GM23338 (cell line): ENCODE measurements at regions not wholly inside any gene's neighbourhood (a gene's known extent, or its start where the extent isn't known, plus 50 kb on each side); places are given as distances from the start of the nearest gene placed in this dataset.

ENCODE experiments used
- CREB1 ChIP-seq: fragments of 250-450 bp; sonication (Bioruptor Pico); IDR thresholded peaks from 2 replicates; pipeline ENCODE4 v1.5.0; 2020; ENCODE audit warnings: low read depth, mild to moderate bottlenecking, moderate library complexity
- EZH2 ChIP-seq: fragments of 200-600 bp; sonication (generic); IDR thresholded peaks from one replicate; pipeline ENCODE4 v1.8.0; 2017; ENCODE audit warnings: antibody characterized with exemption, mild to moderate bottlenecking, low read depth; ENCODE audit not compliant: unreplicated experiment
- EZH2phosphoT487 ChIP-seq: fragments of 200-600 bp; sonication (generic); IDR thresholded peaks from one replicate; pipeline ENCODE4 v1.8.1; 2018; ENCODE audit warnings: antibody characterized with exemption; ENCODE audit not compliant: unreplicated experiment
- JUNB ChIP-seq: IDR thresholded peaks from one replicate; pipeline ENCODE4 v1.6.1; 2016; ENCODE audit warnings: antibody characterized with exemption; ENCODE audit not compliant: unreplicated experiment
- NANOG ChIP-seq: IDR thresholded peaks from 2 replicates; pipeline ENCODE4 v1.6.1; 2016; ENCODE audit warnings: antibody characterized with exemption, borderline replicate concordance
- POLR2AphosphoS5 ChIP-seq: IDR thresholded peaks from 2 replicates; pipeline ENCODE4 v1.6.1; 2016; ENCODE audit warnings: antibody characterized with exemption, low read depth
- STAT1 ChIP-seq: IDR thresholded peaks from one replicate; pipeline ENCODE4 v1.6.1; 2016; ENCODE audit warnings: antibody characterized with exemption; ENCODE audit not compliant: unreplicated experiment
- ZNF331 ChIP-seq: fragments of 250-450 bp; sonication (Bioruptor Pico); IDR thresholded peaks from 2 replicates; pipeline ENCODE4 v1.5.0; 2020; ENCODE audit warnings: low read depth, mild to moderate bottlenecking, moderate library complexity
- TF ChIP-seq, protein P1 (sequence below): fragments of 250-450 bp; sonication (Bioruptor Pico); IDR thresholded peaks from 2 replicates; pipeline ENCODE4 v1.5.0; 2020; ENCODE audit warnings: mild to moderate bottlenecking, moderate library complexity
- TF ChIP-seq, protein P2 (sequence below): IDR thresholded peaks from 2 replicates; pipeline ENCODE4 v1.6.1; 2016; ENCODE audit warnings: antibody characterized with exemption
- TF ChIP-seq, protein P3 (sequence below): IDR thresholded peaks from one replicate; pipeline ENCODE4 v1.6.1; 2018; ENCODE audit warnings: antibody characterized with exemption; ENCODE audit not compliant: unreplicated experiment

DNA sequence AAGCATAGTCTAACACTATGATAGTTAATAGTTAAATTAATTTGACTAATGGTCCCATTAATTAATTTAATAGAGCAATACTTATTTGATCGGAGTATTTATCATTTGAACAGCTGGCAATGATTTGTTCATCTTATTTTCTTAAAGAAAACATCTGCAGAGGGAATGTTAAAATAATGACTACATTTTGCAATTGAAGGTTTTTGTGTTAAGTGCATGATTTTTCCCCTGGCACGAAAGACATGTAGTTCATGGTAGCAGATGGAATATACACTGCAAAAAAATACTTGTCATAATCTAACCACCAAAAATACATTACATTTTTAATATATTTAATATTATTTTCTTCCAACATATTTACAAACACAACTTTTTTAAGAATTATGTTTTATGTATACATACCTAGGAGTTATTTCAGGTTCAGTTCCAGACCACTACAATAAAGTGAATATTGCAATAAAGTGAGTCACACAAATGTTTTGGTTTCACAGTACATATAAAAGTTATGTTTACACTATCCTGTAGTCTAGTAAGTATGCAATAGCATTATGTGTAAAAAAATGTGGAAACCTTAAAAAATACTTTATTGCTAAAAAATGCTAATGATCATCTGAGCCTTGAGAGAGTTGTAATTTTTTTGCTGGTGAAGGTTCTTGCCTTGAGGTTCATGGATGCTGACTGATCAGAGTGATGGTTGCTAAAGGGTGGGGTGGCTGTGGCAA is 292.6 kb upstream of the DAB2 start (continued):
- TF ChIP-seq, protein P1, sequence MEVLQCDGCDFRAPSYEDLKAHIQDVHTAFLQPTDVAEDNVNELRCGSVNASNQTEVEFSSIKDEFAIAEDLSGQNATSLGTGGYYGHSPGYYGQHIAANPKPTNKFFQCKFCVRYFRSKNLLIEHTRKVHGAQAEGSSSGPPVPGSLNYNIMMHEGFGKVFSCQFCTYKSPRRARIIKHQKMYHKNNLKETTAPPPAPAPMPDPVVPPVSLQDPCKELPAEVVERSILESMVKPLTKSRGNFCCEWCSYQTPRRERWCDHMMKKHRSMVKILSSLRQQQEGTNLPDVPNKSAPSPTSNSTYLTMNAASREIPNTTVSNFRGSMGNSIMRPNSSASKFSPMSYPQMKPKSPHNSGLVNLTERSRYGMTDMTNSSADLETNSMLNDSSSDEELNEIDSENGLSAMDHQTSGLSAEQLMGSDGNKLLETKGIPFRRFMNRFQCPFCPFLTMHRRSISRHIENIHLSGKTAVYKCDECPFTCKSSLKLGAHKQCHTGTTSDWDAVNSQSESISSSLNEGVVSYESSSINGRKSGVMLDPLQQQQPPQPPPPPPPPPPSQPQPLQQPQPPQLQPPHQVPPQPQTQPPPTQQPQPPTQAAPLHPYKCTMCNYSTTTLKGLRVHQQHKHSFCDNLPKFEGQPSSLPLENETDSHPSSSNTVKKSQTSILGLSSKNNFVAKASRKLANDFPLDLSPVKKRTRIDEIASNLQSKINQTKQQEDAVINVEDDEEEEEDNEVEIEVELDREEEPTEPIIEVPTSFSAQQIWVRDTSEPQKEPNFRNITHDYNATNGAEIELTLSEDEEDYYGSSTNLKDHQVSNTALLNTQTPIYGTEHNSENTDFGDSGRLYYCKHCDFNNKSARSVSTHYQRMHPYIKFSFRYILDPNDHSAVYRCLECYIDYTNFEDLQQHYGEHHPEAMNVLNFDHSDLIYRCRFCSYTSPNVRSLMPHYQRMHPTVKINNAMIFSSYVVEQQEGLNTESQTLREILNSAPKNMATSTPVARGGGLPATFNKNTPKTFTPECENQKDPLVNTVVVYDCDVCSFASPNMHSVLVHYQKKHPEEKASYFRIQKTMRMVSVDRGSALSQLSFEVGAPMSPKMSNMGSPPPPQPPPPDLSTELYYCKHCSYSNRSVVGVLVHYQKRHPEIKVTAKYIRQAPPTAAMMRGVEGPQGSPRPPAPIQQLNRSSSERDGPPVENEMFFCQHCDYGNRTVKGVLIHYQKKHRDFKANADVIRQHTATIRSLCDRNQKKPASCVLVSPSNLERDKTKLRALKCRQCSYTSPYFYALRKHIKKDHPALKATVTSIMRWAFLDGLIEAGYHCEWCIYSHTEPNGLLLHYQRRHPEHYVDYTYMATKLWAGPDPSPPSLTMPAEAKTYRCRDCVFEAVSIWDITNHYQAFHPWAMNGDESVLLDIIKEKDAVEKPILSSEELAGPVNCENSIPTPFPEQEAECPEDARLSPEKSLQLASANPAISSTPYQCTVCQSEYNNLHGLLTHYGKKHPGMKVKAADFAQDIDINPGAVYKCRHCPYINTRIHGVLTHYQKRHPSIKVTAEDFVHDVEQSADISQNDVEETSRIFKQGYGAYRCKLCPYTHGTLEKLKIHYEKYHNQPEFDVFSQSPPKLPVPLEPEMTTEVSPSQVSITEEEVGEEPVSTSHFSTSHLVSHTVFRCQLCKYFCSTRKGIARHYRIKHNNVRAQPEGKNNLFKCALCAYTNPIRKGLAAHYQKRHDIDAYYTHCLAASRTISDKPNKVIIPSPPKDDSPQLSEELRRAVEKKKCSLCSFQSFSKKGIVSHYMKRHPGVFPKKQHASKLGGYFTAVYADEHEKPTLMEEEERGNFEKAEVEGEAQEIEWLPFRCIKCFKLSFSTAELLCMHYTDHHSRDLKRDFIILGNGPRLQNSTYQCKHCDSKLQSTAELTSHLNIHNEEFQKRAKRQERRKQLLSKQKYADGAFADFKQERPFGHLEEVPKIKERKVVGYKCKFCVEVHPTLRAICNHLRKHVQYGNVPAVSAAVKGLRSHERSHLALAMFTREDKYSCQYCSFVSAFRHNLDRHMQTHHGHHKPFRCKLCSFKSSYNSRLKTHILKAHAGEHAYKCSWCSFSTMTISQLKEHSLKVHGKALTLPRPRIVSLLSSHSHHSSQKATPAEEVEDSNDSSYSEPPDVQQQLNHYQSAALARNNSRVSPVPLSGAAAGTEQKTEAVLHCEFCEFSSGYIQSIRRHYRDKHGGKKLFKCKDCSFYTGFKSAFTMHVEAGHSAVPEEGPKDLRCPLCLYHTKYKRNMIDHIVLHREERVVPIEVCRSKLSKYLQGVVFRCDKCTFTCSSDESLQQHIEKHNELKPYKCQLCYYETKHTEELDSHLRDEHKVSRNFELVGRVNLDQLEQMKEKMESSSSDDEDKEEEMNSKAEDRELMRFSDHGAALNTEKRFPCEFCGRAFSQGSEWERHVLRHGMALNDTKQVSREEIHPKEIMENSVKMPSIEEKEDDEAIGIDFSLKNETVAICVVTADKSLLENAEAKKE (CRISPR knock-in tag) = no peak
- TF ChIP-seq CREB1 (CRISPR knock-in tag) = no peak
- TF ChIP-seq STAT1 = no peak
- TF ChIP-seq, protein P2, sequence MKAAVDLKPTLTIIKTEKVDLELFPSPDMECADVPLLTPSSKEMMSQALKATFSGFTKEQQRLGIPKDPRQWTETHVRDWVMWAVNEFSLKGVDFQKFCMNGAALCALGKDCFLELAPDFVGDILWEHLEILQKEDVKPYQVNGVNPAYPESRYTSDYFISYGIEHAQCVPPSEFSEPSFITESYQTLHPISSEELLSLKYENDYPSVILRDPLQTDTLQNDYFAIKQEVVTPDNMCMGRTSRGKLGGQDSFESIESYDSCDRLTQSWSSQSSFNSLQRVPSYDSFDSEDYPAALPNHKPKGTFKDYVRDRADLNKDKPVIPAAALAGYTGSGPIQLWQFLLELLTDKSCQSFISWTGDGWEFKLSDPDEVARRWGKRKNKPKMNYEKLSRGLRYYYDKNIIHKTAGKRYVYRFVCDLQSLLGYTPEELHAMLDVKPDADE = no peak
- no peak for TF ChIP-seq NANOG
- TF ChIP-seq, protein P3, sequence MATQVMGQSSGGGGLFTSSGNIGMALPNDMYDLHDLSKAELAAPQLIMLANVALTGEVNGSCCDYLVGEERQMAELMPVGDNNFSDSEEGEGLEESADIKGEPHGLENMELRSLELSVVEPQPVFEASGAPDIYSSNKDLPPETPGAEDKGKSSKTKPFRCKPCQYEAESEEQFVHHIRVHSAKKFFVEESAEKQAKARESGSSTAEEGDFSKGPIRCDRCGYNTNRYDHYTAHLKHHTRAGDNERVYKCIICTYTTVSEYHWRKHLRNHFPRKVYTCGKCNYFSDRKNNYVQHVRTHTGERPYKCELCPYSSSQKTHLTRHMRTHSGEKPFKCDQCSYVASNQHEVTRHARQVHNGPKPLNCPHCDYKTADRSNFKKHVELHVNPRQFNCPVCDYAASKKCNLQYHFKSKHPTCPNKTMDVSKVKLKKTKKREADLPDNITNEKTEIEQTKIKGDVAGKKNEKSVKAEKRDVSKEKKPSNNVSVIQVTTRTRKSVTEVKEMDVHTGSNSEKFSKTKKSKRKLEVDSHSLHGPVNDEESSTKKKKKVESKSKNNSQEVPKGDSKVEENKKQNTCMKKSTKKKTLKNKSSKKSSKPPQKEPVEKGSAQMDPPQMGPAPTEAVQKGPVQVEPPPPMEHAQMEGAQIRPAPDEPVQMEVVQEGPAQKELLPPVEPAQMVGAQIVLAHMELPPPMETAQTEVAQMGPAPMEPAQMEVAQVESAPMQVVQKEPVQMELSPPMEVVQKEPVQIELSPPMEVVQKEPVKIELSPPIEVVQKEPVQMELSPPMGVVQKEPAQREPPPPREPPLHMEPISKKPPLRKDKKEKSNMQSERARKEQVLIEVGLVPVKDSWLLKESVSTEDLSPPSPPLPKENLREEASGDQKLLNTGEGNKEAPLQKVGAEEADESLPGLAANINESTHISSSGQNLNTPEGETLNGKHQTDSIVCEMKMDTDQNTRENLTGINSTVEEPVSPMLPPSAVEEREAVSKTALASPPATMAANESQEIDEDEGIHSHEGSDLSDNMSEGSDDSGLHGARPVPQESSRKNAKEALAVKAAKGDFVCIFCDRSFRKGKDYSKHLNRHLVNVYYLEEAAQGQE = no peak
- no peak for TF ChIP-seq POLR2AphosphoS5
- no peak for TF ChIP-seq EZH2phosphoT487
- TF ChIP-seq JUNB = no peak
- TF ChIP-seq EZH2 = no peak
- no peak for TF ChIP-seq ZNF331 (CRISPR knock-in tag)
